Kidney (tissue), 13 donors: ENCODE measurements at regions not wholly inside any gene's neighbourhood (a gene's known extent, or its start where the extent isn't known, plus 50 kb on each side); places are given as distances from the start of the nearest gene placed in this dataset.

Experiments
- DNase-seq, 5 donors: peaks; one replicate each; pipeline ENCODE4 v3.0.0-alpha.2; 2013 to 2020
- FAIRE-seq: peaks from 2 replicates; lab custom pipeline; 2012; peaks lifted over from hg19 to GRCh38; lab: Jason Lieb, UNC
- H3K27ac ChIP-seq, 2 donors: one replicate each; pipeline ENCODE4 v1.7.0; 2013; ENCODE audit warnings: low read depth in 2 of 2, low read length in 2 of 2, inconsistent platforms in 1 of 2
- H3K27me3 ChIP-seq: one replicate; pipeline ENCODE4 v1.7.1; 2013; ENCODE audit warnings: low read length, inconsistent platforms; ENCODE audit not compliant: control insufficient read depth, insufficient read depth
- H3K36me3 ChIP-seq, 3 donors: one replicate each; pipeline versions ENCODE4 v1.7.0 to v1.7.1; 2013; ENCODE audit warnings: low read length in 3 of 3, control low read depth in 1 of 3, inconsistent platforms in 1 of 3; ENCODE audit not compliant: insufficient read depth in 3 of 3, control insufficient read depth in 2 of 3
- H3K4me1 ChIP-seq, 3 donors: one replicate each; pipeline versions ENCODE4 v1.7.0 to v1.7.1; 2013; ENCODE audit warnings: low read length in 3 of 3, inconsistent platforms in 1 of 3, low read depth in 1 of 3; ENCODE audit not compliant: control insufficient read depth in 2 of 3, insufficient read depth in 2 of 3
- H3K4me3 ChIP-seq, 3 donors: one replicate each; pipeline versions ENCODE4 v1.7.0 to v1.8.1; 2013; ENCODE audit warnings: low read length in 3 of 3, control low read depth in 1 of 3, inconsistent platforms in 1 of 3
- H3K9ac ChIP-seq, 3 donors: one replicate each; pipeline versions ENCODE4 v1.7.0 to v1.7.1; 2013; ENCODE audit warnings: low read length in 3 of 3, control low read depth in 1 of 3, inconsistent platforms in 1 of 3
- H3K9me3 ChIP-seq, 3 donors: one replicate each; pipeline versions ENCODE4 v1.7.0 to v1.7.1; 2013; ENCODE audit warnings: low read length in 3 of 3, control low read depth in 1 of 3, inconsistent platforms in 1 of 3; ENCODE audit not compliant: control insufficient read depth in 2 of 3, insufficient read depth in 1 of 3
- intact Hi-C: fragments of 100-400 bp; cut with DNase I; formaldehyde crosslinking; loops from one replicate; pipeline ENCODE4 v1.11.1; 2022
- TF ChIP-seq, protein P1 (sequence below): IDR thresholded peaks from 3 replicates; pipeline ENCODE4 v1.5.1; 2012; ENCODE audit warnings: mild to moderate bottlenecking, moderate library complexity, borderline replicate concordance; ENCODE audit not compliant: insufficient read depth; ENCODE audit errors: extremely low read depth
- donor health status: control.
- donor health status: control.
- donor health status: control.
- donor health status: control.
- donor health status: control.
- donor health status: DM: yes; HTN: yes; CAD: no.
- donor health status: Normal renal cell carcinoma (clear cell type).

DNA sequence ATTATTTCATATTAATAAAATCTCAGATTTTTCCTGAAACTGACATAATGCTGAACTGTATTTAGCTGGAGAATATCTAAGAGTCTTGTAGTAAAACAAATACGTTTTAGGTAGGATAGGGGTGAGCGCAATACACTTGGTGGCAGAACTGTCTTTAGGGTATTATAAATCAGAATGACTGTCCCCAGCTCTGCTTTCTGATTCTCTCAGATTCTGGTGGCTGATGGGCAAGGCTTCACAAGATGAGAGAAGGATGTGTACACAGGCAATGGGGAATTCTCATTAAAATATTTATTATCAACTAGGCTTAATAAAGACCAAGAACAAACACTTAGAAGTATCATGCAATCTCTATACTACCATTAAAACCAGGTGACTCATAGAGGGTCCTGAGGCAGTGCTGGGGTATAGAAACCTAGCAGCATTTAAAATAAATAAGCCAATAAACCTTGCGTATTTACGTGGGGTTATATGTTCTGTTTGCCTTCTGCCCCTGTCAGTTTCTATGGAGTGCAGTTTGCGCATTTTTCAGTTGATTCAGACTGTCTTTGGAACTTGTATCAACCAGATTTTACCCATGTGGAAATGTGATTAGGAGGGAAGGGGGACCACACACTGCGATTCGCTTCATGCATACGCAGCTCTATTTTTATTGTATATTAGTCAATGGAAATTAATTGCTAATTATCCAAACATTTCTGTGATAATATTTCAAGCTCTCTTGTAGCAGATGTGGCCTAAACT is 1150.7 kb upstream of the WWC1 start:
- no peak overlapping the region for H3K4me3 ChIP-seq
- DNase-seq (no peak), FAIRE-seq (no peak)
- no peaks in the 10 kb centered on the region for H3K4me1 ChIP-seq
- H3K9ac ChIP-seq: no peak overlapping the region
- H3K9me3 ChIP-seq: no peaks in the 10 kb centered on the region
- H3K27ac ChIP-seq: no peak overlapping the region
- intact Hi-C loops: no loop called here
- H3K27me3 ChIP-seq: no peaks in the 10 kb centered on the region
- TF ChIP-seq, protein P1, sequence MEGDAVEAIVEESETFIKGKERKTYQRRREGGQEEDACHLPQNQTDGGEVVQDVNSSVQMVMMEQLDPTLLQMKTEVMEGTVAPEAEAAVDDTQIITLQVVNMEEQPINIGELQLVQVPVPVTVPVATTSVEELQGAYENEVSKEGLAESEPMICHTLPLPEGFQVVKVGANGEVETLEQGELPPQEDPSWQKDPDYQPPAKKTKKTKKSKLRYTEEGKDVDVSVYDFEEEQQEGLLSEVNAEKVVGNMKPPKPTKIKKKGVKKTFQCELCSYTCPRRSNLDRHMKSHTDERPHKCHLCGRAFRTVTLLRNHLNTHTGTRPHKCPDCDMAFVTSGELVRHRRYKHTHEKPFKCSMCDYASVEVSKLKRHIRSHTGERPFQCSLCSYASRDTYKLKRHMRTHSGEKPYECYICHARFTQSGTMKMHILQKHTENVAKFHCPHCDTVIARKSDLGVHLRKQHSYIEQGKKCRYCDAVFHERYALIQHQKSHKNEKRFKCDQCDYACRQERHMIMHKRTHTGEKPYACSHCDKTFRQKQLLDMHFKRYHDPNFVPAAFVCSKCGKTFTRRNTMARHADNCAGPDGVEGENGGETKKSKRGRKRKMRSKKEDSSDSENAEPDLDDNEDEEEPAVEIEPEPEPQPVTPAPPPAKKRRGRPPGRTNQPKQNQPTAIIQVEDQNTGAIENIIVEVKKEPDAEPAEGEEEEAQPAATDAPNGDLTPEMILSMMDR: no peak
- H3K36me3 ChIP-seq: no peaks in the 10 kb centered on the region

GRCh38 chr5:167143716-167144115 is 1147.7 kb upstream of the WWC1 start:
- Histone ChIP-seq H3K36me3 (no peaks in the 10 kb centered on the region), H3K4me1 (no peaks in the 10 kb centered on the region), H3K9me3 (no peaks in the 10 kb centered on the region), H3K4me3 (no peak overlapping the region), H3K27ac (no peak overlapping the region), H3K27me3 (no peaks in the 10 kb centered on the region), H3K9ac (no peak overlapping the region)
- no peak for FAIRE-seq
- no peak for DNase-seq
- TF ChIP-seq, protein P1: no peak
- intact Hi-C loops: no loop called here

- FAIRE-seq: no peak
- H3K36me3 ChIP-seq: no peaks in the 10 kb centered on the region
- DNase-seq: no peak
- no peak overlapping the region for H3K9ac ChIP-seq
- no peaks in the 10 kb centered on the region for H3K27me3 ChIP-seq
- H3K27ac ChIP-seq: no peak overlapping the region
- H3K4me1 ChIP-seq: no peaks in the 10 kb centered on the region
- intact Hi-C loops: no loop called here
- TF ChIP-seq, protein P1: no peak
- H3K9me3 ChIP-seq: no peaks in the 10 kb centered on the region
- no peak overlapping the region for H3K4me3 ChIP-seq
Observed at GRCh38 chr5:167145841-167146240, 1145.6 kb upstream of the WWC1 start.
